HG03060 (cell line): ENCODE measurements at regions not wholly inside any gene's neighbourhood (a gene's known extent, or its start where the extent isn't known, plus 50 kb on each side); places are given as distances from the start of the nearest gene placed in this dataset.
"Not testable (repeated sequence)": the region's sequence is repeated elsewhere in the genome, so short reads cannot be mapped to it uniquely, and the experiment has no call there.

Experiments
- ATAC-seq: cut with Tn5 transposase; IDR thresholded peaks from one replicate; pipeline ENCODE4 v1.9.1; 2021; ENCODE audit warnings: low read depth, moderate number of reproducible peaks; ENCODE audit not compliant: unreplicated experiment

DNA sequence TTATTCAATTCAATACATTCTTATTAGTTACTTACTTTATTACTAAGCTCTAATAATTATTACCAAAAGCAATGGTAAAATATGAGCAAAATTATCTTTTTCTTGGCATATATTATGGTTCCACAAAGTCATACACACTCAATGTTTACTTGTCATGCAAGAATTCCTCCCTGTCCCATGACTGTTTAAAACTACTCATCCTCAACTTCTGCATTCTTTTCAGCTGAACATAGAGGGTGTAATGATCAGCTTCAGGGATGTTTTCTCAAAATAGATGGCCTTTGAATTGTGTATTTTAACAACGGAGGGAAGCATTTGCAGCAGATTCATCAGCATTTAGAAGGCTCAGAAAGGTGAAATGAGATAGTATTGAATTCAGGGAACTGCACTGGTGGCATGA is 499.0 kb downstream of the RWDD3 start:
- ATAC-seq: no peak

DNA sequence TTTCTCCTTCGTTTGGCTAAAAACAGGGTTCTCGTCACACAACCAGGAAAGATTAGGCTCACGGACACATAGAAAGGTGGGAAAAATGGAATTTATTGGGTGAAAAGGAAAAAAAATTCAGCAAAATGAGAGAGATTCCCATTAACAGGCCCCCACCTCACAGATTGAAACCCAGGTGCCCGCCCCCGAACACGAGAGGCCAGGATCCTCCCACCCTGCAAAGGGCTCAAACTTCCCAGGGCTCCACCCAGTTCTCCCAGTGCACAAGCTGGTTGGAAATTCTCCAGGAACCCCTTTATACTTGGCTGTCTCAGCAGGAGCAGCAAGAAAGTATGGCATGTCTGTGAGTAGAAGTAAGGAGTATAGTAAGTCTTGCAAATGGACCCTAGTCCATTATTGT is 499.7 kb downstream of the RWDD3 start:
- ATAC-seq: no peak

DNA sequence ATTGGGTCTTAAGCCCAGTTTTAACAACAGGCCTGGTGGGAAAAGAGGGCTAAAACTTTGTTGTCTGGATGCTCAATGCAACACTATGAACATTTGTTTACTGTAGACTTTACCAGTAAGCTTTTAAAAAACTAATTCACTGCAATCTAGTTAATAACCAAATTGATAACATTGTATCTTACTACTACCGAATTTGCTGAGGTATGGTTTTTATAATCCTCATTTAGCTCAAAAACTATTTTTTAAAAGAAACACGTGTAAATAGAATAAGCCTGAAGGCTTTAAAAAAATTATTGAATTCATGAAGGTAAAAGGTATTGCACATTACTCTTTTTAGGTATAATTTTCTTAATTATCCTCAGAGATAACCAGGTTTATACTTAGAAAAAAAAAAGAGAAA is 500.6 kb downstream of the RWDD3 start:
- ATAC-seq: no peak

DNA sequence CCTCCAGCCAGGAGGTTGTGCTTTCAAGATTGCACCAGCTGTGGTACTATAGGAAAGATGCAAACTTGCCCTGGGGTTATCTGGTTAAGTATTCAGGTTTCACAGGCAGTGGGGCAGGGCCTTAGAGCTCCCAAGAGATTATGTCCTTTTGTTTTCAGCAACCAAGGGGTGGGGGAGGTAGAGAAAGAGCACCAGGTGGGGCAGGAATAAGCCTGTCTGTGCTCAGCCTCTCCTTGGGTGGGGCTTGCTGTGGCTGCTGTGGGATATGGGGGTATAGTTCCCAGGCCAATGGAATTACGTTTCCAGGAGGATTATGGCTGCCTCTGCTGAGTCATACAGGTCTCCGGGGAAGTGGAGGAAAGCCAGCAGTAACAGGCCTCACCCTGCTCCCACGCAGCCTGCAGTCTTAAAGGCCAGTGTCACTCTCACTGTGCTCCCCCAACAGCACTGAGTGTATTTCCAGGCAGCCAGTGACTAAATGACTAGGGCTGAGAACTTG is 508.6 kb downstream of the RWDD3 start:
- ATAC-seq: peak; percentile 45

DNA sequence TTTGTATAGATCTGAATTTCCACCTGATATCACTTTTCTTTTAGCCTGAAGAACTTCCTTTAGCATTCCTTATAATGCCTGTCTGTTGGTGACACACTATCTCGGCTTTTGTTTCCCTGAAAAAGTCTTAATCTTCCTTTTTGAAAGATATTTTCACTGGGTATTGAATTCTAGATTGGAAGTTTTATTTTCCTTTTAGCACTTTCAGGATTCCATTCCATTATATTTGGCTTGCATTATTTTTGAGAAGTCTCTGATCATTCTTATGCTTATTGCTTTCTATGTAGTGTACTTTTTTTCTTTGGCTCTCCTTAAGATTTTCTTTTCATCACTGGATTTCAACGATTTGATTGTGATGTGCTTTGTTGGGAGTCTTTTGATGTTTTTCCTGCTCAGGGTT is 510.7 kb downstream of the RWDD3 start:
- no peak for ATAC-seq

DNA sequence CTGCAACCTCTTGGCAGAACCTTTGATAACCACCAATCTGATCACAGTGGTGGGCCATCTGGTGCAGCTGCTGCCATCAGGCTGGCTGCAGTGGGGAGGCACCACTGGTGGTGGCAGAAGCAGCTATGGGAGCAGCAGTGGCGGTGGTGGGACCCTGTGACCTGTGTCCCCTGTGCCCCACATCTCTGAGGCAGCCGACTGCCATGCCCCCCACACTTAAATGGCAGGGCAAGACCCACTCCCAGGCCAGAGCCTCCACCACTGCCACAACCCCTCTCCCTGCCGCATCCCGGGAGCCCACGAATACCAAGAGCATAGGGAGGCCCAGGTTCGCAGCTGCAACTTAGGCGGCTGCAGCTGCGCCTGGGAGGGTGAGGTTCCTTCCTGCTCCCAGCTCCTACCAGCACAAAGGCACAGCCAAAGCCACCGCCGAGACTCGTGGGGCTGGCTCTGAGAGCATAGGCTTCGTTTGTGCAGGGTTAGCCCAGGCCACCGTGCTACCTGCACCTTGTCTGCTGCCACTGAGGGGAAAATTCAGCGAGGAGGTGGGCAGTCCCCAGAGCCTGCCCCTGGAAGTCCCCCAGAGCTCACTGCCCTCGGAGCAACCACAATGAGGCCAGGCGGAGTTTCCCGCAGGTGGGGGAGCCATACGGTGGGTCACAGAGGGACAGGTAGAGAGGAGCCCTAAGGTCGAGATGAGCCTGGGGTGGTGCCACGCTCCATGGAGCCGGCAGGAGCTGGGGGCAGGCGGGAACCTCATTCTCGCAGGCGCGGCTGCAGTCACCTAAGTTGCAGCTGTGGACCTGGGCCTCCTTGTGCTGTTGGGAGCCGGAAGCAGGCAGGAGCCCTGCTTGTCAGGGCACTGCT is 518.7 kb downstream of the RWDD3 start:
- ATAC-seq: no peak

DNA sequence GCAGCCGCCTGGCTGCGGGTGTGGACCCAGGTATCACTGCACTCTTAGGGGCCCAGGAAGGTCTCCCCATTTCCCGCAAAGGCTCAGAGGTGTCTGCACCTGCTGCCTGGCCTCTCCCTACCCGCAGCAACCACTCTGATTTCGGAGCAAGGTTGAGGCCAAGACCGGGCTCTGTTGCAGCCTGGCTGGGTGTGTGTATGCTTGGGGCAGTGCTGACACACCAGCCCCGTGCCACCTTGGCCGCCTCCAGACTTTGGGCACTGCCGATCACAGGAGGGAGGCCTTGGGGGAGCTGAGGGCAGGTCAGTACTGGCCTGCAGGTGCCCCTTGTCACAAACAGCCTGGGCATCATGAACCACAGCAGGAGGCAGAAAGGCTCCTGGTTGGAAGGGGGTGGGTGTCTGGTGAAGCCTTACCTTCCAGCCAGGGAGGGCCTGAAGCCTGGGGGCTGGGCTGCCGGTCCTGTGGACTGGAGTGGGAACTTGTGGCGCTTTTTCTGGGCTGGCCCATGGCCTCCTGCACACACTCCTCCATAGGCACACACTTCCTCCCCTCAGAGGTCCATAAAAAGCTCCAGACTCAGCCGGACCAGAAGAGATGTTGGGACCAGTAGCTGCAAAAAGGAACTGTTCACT is 519.5 kb downstream of the RWDD3 start:
- ATAC-seq: no peak

DNA sequence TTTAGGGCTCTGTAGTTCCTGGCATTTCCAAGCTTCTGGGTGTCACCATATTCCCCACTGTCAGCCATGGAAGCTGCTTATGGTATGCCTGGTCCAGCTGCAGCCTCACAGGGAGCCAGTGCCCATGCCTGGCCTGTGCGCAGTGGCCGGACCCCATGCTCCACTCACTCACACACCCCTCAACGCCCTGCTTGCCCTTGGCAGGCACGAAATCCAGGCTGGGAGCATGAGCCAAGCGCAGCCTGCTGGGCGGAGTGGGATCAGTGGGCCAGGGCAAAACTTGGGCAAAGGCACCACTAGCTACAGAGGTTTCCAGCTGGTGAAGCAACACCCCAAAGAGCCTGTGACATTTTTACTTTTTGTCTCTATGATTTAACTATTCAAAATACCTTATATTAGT is 520.4 kb downstream of the RWDD3 start:
- ATAC-seq: no peak

DNA sequence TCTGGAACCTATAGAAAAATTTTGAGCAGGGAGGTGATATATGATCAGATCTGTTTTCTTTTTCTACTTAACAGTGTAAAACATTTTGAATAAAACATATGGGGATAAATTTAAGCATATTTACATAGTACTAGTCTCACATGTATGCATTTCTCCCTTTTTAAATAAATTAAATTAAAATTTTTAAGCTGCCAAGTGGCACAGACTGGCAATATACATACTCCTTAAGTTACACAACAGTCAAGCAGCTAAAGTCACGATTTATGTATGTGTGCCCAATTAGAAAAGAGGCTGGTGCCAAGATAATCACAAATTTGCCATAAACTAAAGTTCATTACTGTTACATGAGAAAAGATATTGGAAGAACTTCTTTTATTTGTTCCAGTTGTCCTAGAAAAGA is 532.0 kb downstream of the RWDD3 start:
- no peak for ATAC-seq

DNA sequence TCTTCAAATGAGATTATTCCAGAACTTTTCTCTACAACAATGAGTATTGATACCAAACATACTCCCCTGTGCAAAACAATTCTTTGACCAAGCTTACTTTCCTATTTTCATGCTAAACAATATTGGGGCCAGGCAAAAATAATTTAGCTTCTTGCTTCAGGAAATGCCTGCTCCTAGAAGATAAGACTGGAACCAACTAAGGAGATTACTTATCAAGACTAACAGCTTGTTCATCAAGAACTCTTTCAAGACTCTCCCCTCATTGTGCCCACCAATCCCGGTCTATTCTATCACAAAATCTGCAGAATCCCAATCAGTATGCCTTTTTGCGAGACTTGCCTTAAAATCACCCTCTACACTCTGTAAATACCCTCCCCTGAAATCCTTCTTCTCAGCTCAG is 536.6 kb downstream of the RWDD3 start:
- ATAC-seq: no peak

DNA sequence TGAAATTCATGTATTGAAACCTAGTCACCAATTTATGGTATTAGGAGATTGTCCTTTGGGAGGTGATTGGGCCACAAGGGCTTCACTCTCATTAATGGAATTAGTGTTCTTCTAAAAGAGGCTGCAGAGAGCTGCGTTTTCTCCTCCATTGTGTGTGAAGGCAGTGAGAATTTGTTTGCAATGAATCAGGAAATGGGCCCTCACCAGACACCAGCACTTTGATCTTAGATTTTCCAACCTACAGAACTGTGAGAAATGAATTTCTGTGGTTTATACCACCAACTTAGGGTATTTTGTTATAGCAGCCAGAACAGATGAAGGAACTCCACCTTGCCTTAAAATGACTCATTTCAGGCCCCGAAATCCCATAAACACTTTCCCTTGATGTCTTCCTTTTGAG is 544.2 kb downstream of the RWDD3 start:
- no peak for ATAC-seq

DNA sequence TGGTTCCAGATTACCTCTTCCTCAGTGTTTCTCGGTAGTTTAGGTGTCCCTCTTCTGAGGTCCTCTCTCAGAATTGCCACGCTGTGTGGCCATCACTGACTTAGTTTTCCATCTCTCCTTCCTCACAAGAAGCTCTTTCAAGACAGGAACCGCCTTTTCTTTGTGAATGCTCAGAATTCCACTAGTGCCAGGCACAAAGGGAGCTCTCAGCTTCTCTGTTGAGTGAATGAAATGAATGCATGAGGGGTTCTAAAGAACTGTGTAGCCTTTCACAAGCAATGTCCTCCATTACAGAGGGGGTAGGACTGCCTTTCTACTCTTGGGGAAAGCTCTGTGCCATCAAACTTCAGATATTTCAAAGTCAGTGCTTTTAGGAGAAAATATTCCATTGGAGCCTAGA is 546.8 kb downstream of the RWDD3 start:
- ATAC-seq: no peak

DNA sequence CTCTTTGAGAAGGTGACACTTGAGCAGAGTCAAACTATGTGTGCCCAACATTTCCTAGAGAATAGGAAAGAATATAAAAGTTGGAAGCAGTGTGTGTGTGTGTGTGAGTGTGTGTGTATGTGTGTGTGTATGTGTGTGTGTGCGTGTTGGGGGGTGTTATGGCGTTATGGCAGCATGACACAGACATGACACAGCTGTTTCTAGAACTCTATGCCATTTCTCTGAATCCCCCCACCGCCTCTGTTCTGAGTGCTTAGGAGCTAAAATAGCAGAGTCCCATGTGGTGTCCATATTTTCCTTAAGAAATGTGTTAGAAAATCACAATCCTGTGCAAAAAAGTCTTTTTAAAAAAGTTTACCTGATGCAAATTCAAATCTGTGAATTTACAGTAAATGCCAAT is 556.1 kb downstream of the RWDD3 start:
- no peak for ATAC-seq

DNA sequence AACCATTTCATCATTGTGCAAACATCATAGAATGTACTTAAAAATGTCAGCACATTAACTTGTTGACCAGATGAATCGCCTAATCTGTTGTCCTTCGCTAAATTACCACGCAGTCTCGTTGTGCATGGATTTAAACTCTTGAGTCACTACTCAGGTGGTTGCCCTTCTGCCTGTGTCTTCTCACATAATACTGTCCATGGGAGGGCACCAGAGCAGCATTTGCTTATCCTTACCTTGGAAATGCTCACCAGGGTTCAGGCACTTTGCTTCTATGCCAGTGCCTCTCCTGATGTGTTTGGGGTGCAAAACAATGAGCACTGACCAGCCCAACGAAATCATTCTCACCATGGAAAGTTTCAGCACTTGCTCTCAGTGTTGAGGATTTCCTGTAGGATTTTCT is 559.9 kb downstream of the RWDD3 start:
- no peak for ATAC-seq

DNA sequence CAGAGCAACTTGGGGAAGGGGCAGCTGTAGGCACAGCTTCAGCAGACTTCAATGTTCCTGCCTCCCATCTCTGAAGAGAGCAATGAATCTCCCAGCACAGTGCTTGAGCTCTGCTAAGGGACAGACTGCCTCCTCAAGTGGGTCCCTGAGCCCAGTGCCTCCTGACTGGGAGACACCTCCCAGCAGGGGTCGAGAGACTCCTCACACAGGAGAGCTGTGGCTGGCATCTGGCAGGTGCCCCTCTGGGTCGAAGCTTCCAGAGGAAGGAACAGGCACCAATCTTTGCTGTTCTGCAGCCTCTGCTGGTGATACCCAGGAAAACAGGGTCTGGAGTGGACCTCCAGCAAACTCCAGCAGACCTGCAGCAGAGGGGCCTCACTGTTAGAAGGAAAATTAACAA is 563.8 kb downstream of the RWDD3 start:
- not testable (repeated sequence) for ATAC-seq

DNA sequence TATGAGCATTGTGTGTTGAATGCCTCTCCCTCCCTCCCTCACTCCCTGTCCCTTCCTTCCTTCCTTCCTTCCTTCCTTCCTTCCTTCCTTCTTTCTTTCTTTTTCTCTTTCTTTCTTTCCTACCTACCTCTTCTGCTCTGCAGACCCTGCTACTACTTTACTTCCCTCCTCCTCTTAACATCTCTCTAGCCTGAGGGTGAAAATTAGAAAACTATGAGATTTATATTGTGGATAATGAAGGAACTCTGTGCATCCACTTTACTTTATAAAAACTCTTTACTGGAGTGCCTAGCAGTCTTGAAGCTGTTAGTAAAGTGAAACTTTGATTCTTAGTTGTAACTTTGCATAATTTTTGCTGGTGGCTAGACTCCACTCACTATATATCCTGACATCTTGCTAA is 572.2 kb downstream of the RWDD3 start:
- no peak for ATAC-seq

DNA sequence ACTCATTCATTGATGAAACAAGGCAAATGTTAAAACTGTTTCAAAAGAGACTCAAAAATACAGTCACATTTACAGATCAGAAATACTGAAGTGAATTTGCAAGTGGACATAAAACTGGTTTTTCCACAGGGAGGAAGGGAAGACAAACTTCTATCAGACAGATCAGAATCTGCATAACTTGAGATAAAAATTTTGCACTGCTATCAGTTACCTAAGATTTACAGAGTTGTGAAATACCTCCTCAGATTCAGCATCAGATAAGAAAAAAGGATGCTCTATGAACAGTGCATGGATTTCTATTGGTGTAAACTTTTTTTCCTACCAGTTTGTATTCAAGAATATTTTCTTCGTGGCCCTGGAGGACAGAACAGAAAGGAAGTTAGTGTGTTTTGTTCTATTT is 575.4 kb downstream of the RWDD3 start:
- no peak for ATAC-seq

DNA sequence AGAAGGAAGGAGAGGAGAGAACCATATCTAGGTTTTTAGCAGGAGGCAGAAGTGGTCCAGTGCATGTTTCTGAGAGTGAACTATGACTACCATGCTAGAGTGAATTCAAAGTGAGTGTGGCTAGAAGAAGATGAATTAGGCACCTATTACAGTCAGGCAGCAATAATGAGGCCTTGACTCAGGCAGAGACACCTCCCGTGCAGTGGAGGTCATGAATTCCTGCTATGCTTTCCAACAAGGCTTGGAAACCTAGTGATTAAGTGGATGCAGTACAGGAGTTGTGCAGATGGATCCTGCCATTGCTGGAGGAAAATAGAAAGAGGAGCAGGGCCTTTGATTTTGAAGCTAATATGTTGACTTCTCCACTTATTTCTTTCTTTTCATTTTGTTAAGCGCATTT is 581.5 kb downstream of the RWDD3 start:
- no peak for ATAC-seq

DNA sequence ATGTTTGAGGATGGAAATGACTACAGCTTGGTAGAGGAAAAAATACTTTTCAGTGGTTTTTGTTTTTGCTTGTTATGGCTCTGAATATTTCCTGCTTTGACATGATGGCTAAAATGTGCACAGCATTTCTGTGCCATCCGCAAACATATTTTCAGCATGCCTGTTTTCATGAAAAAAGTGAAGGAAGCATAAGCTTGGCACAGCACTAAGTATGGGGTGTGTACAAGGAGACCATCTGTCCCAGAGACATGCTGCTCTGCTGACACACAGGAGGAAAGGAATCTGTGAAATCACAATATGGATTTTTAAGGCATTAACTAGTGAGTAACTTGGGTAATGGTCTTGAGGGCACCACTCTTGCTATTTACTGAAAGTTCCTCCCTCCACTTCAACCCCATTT is 595.5 kb downstream of the RWDD3 start:
- no peak for ATAC-seq

DNA sequence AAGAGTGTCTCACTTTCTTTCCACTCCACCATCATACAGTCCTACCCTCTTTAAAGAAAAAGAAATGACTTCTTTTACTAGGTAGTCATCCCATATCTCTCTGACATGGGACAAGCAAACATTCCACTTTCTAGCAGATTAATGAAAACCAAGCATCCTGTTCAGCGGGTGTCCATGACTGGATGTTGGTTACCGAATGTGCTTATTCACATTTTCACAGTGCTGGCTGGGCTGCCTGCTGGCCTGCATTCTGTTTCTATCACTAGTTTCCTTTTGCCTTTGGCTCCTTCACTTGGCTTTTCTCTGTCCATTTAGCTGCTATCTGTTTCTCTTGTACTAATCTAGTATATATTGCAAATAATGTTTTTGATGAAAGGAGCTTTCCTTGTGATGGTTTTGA is 598.4 kb downstream of the RWDD3 start:
- ATAC-seq: no peak

DNA sequence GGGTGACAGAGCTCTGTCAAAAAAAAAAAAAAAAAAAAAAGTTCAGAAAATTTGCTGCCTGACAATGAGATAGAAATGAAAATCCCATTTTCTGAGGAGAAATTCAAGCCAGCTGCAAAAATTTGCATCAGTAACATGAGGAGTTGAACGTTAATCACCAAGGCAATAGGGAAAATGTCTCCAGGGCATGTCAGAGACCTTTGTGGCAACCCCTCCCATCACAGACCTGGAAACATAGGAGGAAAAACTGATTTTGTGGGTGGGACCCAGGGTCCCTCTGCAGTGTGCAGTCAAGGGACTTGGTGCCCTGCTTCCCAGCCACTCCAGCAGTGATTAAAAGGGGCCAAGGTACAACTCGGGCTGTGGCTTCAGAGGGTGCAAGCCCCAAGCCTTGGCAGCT is 615.4 kb downstream of the RWDD3 start:
- no peak for ATAC-seq

DNA sequence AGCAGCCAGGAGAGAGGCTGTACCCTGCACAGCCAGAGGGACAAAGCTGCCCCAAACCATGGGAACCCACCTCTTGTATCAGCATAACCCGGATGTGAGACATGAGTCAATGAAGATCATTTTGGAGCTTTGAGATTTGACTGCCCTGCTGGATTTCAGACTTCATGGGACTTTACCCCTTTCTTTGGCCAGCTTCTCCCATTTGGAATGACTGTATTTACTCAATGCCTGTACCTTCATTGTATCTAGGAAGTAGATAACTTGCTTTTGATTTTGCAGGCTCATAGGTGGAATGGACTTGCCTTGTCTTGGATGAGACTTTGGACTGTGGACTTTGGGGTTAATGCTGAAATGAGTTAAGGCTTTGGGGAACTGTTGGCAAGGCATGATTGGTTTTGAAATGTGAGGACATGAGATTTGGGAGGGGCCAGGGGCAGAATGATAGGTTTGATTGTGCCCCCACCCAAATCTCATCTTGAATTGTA is 616.2 kb downstream of the RWDD3 start:
- ATAC-seq: no peak
